Nephron (organoid): ENCODE measurements at regions not wholly inside any gene's neighbourhood (a gene's known extent, or its start where the extent isn't known, plus 50 kb on each side); places are given as distances from the start of the nearest gene placed in this dataset.

Experiments used
- H3K27ac Mint-ChIP-seq, 3 experiments: 2 replicates each; pipeline ENCODE4 v1.8.0; 2020; ENCODE audit warnings: mixed read lengths in 3 of 3, mild to moderate bottlenecking in 2 of 3, moderate library complexity in 1 of 3
- H3K27me3 Mint-ChIP-seq: 2 replicates; pipeline ENCODE4 v1.8.0; 2021; ENCODE audit warnings: low read depth, mild to moderate bottlenecking, moderate library complexity, mixed read lengths
- H3K36me3 Mint-ChIP-seq: 2 replicates; pipeline ENCODE4 v1.8.0; 2020; ENCODE audit warnings: low read depth, mixed read lengths
- H3K4me1 Mint-ChIP-seq: 2 replicates; pipeline ENCODE4 v1.8.0; 2020; ENCODE audit warnings: mixed read lengths
- H3K4me3 Mint-ChIP-seq, 3 experiments: 2 replicates each; pipeline ENCODE4 v1.8.0; 2020; ENCODE audit warnings: mild to moderate bottlenecking in 3 of 3, mixed read lengths in 3 of 3, moderate library complexity in 2 of 3
- H3K9me3 Mint-ChIP-seq: 2 replicates; pipeline ENCODE4 v1.8.0; 2020; ENCODE audit warnings: mixed read lengths
- CTCF ChIP-seq, 3 experiments: fragments of 200-600 bp; sonication (generic); IDR thresholded peaks; one replicate each; pipeline ENCODE4 v1.5.0; 2021; ENCODE audit warnings: antibody characterized with exemption in 3 of 3; ENCODE audit not compliant: unreplicated experiment in 3 of 3

DNA sequence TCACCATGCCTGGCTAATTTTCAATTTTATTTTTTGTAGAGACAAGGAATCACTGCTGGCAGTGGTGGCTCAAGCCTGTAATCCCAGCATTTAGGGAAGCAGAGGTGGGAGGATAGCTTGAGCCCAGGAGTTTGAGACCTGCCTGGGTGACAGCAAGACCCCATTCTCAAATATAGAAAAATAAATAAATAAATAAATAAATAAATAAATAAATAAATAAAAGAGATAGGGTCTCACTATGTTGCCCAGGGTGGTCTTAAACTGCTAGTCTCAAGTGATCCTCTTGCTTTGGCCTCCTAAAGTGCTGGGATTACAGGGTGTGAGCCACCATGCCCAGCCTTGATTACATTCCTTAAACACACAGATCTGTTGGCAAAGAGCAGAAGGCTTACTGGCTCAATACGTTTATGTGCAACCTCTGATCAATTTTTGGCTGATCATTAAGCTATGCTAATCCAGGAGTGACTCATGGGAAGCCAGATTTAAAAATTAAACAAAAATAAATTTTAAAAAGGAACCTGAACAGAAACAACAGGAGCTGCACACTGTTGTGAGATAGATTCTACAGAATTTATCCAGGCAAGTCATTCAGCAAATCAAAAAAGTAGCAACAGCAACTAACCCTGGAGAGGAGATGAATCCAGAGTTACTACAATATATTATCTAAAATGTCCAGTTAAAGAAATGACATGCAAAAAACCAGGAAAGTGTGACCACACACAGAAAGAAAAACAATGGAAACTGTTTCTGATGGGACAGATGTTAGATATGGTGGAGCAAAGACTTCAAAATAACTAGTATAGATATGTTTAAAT, 79.4 kb downstream of the RPE65 start:
- Mint-ChIP-seq H3K27ac (no peak overlapping the region), H3K27me3 (no peaks in the 10 kb centered on the region), H3K4me1 (peaks cover 7% of the 10 kb centered on the region), H3K9me3 (no peaks in the 10 kb centered on the region), H3K4me3 (no peak overlapping the region), H3K36me3 (no peaks in the 10 kb centered on the region)
- no peak for TF ChIP-seq CTCF (IDR thresholded peaks at IDR 0.05; ENCODE audit: unreplicated experiment in 3 of 3)

DNA sequence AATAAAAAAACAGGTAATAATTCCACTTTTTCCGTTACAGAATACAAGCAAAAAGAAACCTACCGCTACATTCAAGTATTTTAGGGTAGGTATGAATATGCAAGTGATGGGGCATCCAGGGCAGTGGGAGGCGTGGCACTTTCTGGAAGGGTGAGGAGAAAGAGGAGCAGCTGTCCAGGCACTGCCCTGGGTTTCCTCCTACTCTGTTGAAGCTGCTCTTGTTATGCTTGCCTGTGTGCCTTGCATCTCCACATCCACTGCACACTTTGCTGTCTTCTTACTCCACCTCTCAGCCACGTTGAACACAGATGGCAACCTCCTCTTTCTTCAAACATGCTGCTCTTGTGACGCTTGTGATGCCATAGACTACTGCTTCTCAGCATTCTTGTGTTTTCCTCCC, 83.2 kb downstream of the RPE65 start:
- no peak for TF ChIP-seq CTCF (IDR thresholded peaks at IDR 0.05; ENCODE audit: unreplicated experiment in 3 of 3)
- H3K4me3 Mint-ChIP-seq: no peak overlapping the region
- no peaks in the 10 kb centered on the region for H3K27me3 Mint-ChIP-seq
- no peaks in the 10 kb centered on the region for H3K36me3 Mint-ChIP-seq
- no peaks in the 10 kb centered on the region for H3K9me3 Mint-ChIP-seq
- no peak overlapping the region for H3K27ac Mint-ChIP-seq
- H3K4me1 Mint-ChIP-seq: peaks cover 7% of the 10 kb centered on the region

DNA sequence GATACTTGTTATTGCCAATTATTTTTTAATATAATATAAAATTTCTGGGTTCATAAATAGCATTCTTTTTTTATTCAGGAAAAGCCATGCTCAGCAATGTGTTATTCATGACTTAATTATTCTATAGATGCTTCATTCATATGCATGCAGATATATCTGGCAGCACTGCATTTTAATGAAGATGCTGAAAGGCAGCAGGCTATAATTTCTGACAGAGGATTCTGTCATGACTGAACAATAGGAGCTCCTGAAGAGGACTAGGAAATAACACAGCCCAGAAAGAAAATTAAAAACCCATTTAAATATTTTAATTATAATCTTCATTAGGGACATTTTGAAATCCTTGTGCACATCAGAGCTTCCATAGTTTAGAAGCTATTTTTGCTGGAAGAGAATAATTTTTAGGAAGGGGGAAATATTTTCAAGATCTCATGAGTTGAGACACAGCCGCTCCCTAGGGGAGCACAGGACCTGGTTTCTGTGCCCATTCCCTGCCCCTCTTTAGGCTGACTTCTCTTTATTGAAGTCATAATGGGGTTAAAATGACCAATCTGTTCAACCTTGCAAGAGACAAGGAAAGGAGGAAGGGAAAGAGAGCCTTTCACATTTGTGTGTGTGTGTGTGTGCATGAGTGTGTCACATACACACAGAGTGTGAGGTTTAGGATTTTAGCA, 83.9 kb downstream of the RPE65 start:
- TF ChIP-seq CTCF (IDR thresholded peaks at IDR 0.05; ENCODE audit: unreplicated experiment in 3 of 3): no peak
- Mint-ChIP-seq H3K4me1 (peaks cover 7% of the 10 kb centered on the region), H3K27me3 (no peaks in the 10 kb centered on the region), H3K9me3 (no peaks in the 10 kb centered on the region), H3K36me3 (no peaks in the 10 kb centered on the region), H3K27ac (no peak overlapping the region), H3K4me3 (no peak overlapping the region)

DNA sequence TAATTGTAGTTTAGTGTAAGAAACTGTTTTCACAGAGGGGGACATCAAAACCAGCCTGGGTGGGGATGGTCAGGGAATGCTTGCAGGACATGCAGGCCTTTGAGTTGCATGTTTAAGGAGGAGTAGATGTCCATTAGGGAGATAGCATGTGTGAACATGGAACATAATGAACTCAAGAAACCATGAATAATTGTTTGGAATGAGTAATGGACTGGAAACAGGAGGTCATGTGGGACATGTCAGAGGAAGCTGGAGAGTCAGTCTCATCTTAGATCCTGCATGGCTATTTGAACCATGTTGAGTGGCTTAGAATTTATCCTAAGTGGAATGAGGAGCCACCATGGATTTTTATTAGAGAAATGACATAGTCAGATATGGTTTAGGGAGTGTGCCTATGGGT, 86.4 kb downstream of the RPE65 start:
- no peak for TF ChIP-seq CTCF (IDR thresholded peaks at IDR 0.05; ENCODE audit: unreplicated experiment in 3 of 3)
- H3K4me1 Mint-ChIP-seq: peaks cover 6% of the 10 kb centered on the region
- no peaks in the 10 kb centered on the region for H3K36me3 Mint-ChIP-seq
- no peaks in the 10 kb centered on the region for H3K27me3 Mint-ChIP-seq
- H3K9me3 Mint-ChIP-seq: no peaks in the 10 kb centered on the region
- no peak overlapping the region for H3K4me3 Mint-ChIP-seq
- H3K27ac Mint-ChIP-seq: no peak overlapping the region

DNA sequence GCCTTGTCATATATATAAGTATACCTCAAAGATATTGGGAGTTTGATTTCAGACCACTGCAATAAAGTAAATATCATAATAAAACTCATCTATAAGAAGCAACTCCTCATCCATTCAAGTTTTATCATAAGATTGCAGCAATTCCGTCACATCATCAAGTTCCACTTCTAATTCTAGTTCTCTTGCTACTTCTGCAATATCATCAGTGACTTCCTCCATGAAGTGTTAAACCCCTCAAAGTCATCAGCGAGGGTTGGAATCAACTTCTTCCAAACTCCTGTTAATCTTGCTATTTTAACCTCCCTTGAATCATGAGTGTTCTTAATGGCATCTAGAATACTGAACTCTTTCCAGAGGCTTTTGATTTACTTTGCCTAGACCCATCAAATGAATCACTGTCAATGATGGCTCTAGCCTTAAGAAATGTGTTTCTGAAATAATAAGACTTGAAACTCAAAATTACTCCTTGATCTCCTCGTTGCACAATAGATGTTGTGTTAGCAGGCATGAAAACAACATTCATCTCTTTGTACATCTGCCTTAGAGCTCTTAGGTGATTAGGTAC, 88.3 kb downstream of the RPE65 start:
- no peak overlapping the region for H3K27ac Mint-ChIP-seq
- H3K9me3 Mint-ChIP-seq: no peaks in the 10 kb centered on the region
- H3K4me3 Mint-ChIP-seq: no peak overlapping the region
- H3K27me3 Mint-ChIP-seq: no peaks in the 10 kb centered on the region
- peaks cover 6% of the 10 kb centered on the region for H3K4me1 Mint-ChIP-seq
- H3K36me3 Mint-ChIP-seq: no peaks in the 10 kb centered on the region
- no peak for TF ChIP-seq CTCF (IDR thresholded peaks at IDR 0.05; ENCODE audit: unreplicated experiment in 3 of 3)
